GM13976 (cell line): ENCODE measurements at regions not wholly inside any gene's neighbourhood (a gene's known extent, or its start where the extent isn't known, plus 50 kb on each side); places are given as distances from the start of the nearest gene placed in this dataset.

Experiments
- DNase-seq: peaks from one replicate; pipeline ENCODE4 v3.0.0; 2012; ENCODE audit warnings: low spot score
- CTCF ChIP-seq: IDR thresholded peaks from 2 replicates; pipeline ENCODE4 v1.5.1; 2012; ENCODE audit warnings: borderline replicate concordance, mild to moderate bottlenecking; ENCODE audit not compliant: insufficient read depth; ENCODE audit errors: extremely low read depth, missing control alignments, control extremely low read depth
- in situ Hi-C: fragments of 300-500 bp; cut with MboI; formaldehyde crosslinking; loops from one replicate; pipeline ENCODE4 v1.12.0; 2022; ENCODE audit warnings: low sequenced_read_pairs, mixed read lengths, inconsistent platforms; ENCODE audit not compliant: unreplicated experiment

GRCh38 chr13:62137629-62138405, 722.2 kb upstream of the PCDH20 start:
- TF ChIP-seq CTCF: no peak
- in situ Hi-C loops: no loop called here
- no peak for DNase-seq

GRCh38 chr13:62131604-62132003, 716.0 kb upstream of the PCDH20 start:
- in situ Hi-C loops: no loop called here
- no peak for TF ChIP-seq CTCF
- no peak for DNase-seq

GRCh38 chr13:62130062-62130970, 714.7 kb upstream of the PCDH20 start:
- in situ Hi-C loops: no loop called here
- TF ChIP-seq CTCF: no peak
- no peak for DNase-seq

GRCh38 chr13:62129000-62129551, 713.4 kb upstream of the PCDH20 start:
- no peak for DNase-seq
- in situ Hi-C loops: no loop called here

GRCh38 chr13:62126400-62126799, 710.8 kb upstream of the PCDH20 start:
- TF ChIP-seq CTCF: no peak
- no peak for DNase-seq
- in situ Hi-C loops: no loop called here

More at GRCh38 chr13:62129000-62129551, 713.4 kb upstream of the PCDH20 start:
- no peak for TF ChIP-seq CTCF

- TF ChIP-seq CTCF: no peak
- in situ Hi-C loops: no loop called here
Observed at GRCh38 chr13:62125451-62125850, 709.8 kb upstream of the PCDH20 start.

More at GRCh38 chr13:62125451-62125850, 709.8 kb upstream of the PCDH20 start:
- no peak for DNase-seq
